ENCODE measurements at regions not wholly inside any gene's neighbourhood (a gene's known extent, or its start where the extent isn't known, plus 50 kb on each side); places are given as distances from the start of the nearest gene placed in this dataset.

- H3K27me3 ChIP-seq (ENCODE audit: control insufficient read depth in 2 of 2, insufficient read depth in 2 of 2, low read length in 2 of 2), result no peaks in the 10 kb centered on the region
- no peak for TF ChIP-seq CTCF (IDR thresholded peaks at IDR 0.05)
- WGBS (ENCODE audit: insufficient coverage), result no CpG with 5 or more reads among the region's 1 CpG
- H3K9me3 Mint-ChIP-seq, result peaks cover 0 to 6% (median 0%) of the 10 kb centered on the region in 7 donors
- no peaks in the 10 kb centered on the region for H4K20me1 ChIP-seq (ENCODE audit: insufficient read depth, low read length)
- no peak overlapping the region for H3K4me3 ChIP-seq (replicated peaks in 1 of 3; ENCODE audit: low read depth in 2 of 3, low read length in 3 of 3)
- no peaks in the 10 kb centered on the region for H3K4me1 ChIP-seq (ENCODE audit: control insufficient read depth in 1 of 2, insufficient read depth in 2 of 2, low read length in 2 of 2)
- H3K36me3 ChIP-seq (replicated peaks in 1 of 2; ENCODE audit: control insufficient read depth in 1 of 2, insufficient read depth in 2 of 2, low read length in 2 of 2), result no peaks in the 10 kb centered on the region
- no peak overlapping the region for H3K27ac ChIP-seq (ENCODE audit: low read depth in 1 of 2, low read length in 2 of 2)
- H3K4me3 Mint-ChIP-seq, result no peak overlapping the region
- H3K4me2 ChIP-seq (replicated peaks; ENCODE audit: extremely low read depth, low read length, poor library complexity, severe bottlenecking), result no peak overlapping the region
- DNase-seq, result no peak
- no peaks in the 10 kb centered on the region for H3K79me2 ChIP-seq (ENCODE audit: insufficient read depth, low read length)
- intact Hi-C loops (cut with micrococcal nuclease), result no loop called here
- no peak overlapping the region for H3K27ac Mint-ChIP-seq
- H3K36me3 Mint-ChIP-seq, result no peaks in the 10 kb centered on the region
- H3K9me3 ChIP-seq (replicated peaks in 1 of 2; ENCODE audit: control insufficient read depth in 1 of 2, insufficient read depth in 1 of 2, low read length in 2 of 2), result peaks cover 0 to 5% of the 10 kb centered on the region in 2 donors
- H3K4me1 Mint-ChIP-seq, result no peaks in the 10 kb centered on the region
- no peak overlapping the region for H3K9ac ChIP-seq (ENCODE audit: insufficient read depth, low read length, poor library complexity, severe bottlenecking)
- H2AFZ ChIP-seq (ENCODE audit: insufficient read depth, low read depth, low read length, poor library complexity, severe bottlenecking), result no peak overlapping the region
- no peaks in the 10 kb centered on the region for H3K27me3 Mint-ChIP-seq (ENCODE audit: low read depth in 3 of 3)
These were observed 993.0 kb upstream of the PRMT6 start for GRCh38 chr1:106063510-106063909.

- no peaks in the 10 kb centered on the region for H3K4me1 ChIP-seq (ENCODE audit: control insufficient read depth in 1 of 2, insufficient read depth in 2 of 2, low read length in 2 of 2)
- no CpG with 5 or more reads among the region's 7 CpGs for WGBS (ENCODE audit: insufficient coverage)
These were observed 983.4 kb upstream of the PRMT6 start for GRCh38 chr1:106072909-106073600.

More at GRCh38 chr1:106072909-106073600, 983.4 kb upstream of the PRMT6 start:
- no peak for DNase-seq
- Mint-ChIP-seq H3K4me1 (no peaks in the 10 kb centered on the region), H3K9me3 (peaks cover 0 to 2% (median 0%) of the 10 kb centered on the region in 7 donors), H3K27ac (no peak overlapping the region), H3K4me3 (no peak overlapping the region), H3K36me3 (no peaks in the 10 kb centered on the region), H3K27me3 (ENCODE audit: low read depth in 3 of 3) (no peaks in the 10 kb centered on the region)
- H4K20me1 ChIP-seq (ENCODE audit: insufficient read depth, low read length), result no peaks in the 10 kb centered on the region
- H3K9ac ChIP-seq (ENCODE audit: insufficient read depth, low read length, poor library complexity, severe bottlenecking), result no peak overlapping the region
- H3K4me3 ChIP-seq (replicated peaks in 1 of 3; ENCODE audit: low read depth in 2 of 3, low read length in 3 of 3), result no peak overlapping the region
- H2AFZ ChIP-seq (ENCODE audit: insufficient read depth, low read depth, low read length, poor library complexity, severe bottlenecking), result no peak overlapping the region
- no peaks in the 10 kb centered on the region for H3K36me3 ChIP-seq (replicated peaks in 1 of 2; ENCODE audit: control insufficient read depth in 1 of 2, insufficient read depth in 2 of 2, low read length in 2 of 2)
- H3K4me2 ChIP-seq (replicated peaks; ENCODE audit: extremely low read depth, low read length, poor library complexity, severe bottlenecking), result no peak overlapping the region
- no peaks in the 10 kb centered on the region for H3K79me2 ChIP-seq (ENCODE audit: insufficient read depth, low read length)
- no peak for TF ChIP-seq CTCF (IDR thresholded peaks at IDR 0.05)
- no peaks in the 10 kb centered on the region for H3K9me3 ChIP-seq (replicated peaks in 1 of 2; ENCODE audit: control insufficient read depth in 1 of 2, insufficient read depth in 1 of 2, low read length in 2 of 2)
- no peak overlapping the region for H3K27ac ChIP-seq (ENCODE audit: low read depth in 1 of 2, low read length in 2 of 2)
- intact Hi-C loops (cut with micrococcal nuclease), result no loop called here
- no peaks in the 10 kb centered on the region for H3K27me3 ChIP-seq (ENCODE audit: control insufficient read depth in 2 of 2, insufficient read depth in 2 of 2, low read length in 2 of 2)
